ENCODE measurements at regions not wholly inside any gene's neighbourhood (a gene's known extent, or its start where the extent isn't known, plus 50 kb on each side); places are given as distances from the start of the nearest gene placed in this dataset.

DNA sequence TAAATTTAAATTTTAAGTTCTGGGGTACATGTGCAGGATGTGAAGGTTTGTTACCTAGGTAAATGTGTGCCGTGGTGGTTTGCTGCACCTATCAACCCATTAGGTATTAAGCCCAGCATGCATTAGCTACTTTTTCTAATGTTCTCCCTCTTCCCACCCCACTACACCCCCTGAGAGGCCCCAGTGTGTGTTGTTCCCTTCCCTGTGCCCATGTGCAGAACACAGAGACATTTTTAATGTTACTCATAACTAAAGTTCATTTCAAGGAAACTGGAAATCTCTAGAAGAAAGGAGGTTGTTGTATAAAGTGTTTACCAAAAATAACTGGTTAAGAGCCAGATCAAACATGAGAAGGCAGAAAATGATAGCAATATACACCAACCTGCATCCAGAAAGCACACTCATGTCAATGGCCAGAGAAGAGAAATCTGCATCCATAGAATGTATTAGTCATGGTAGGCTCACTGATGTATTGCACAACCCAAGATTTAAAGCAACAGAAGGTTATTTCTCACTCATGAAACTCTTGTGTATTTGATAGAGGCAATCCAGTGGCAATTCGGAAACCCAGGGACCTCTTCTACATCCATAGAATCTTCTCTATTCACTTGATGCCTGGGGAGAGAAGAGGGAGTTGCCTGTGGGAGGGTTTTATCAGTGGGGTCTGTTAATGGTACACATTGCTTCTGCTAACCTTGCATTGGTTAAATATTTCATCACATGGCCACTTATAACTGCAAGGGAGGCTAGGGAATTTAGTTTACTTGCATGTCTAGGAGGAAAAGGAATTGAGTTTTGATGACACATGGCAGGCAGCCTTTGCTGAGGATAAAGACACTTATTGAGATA lies 321.9 kb upstream of the RASGRP1 start:
- no peak for DNase-seq (ENCODE audit: low read depth)

DNA sequence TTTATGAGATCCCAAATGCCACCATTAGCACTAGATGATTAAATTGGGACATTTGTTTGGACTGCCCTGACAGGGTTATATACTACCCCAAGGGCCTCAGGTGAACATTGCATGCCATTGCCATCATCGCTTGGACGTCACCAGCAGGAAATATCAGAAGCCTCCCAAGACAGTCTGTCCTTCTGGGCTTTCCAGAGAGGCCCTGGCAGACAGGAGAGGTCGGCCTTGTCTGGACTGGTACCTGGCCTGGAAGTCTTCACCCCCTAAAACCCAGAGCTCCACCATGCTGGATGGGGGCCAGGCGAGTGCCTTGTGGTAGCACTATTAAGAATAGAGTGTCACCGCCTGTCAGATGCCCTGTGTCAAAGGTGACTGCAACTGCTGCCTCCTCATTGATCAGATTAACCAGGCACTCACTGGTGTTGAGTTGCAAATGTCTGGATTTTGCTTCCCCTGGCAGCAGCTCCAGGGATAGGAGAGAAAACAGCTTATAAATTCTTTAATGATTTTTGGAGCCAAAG lies 324.1 kb upstream of the RASGRP1 start:
- DNase-seq (ENCODE audit: low read depth) = no peak

DNA sequence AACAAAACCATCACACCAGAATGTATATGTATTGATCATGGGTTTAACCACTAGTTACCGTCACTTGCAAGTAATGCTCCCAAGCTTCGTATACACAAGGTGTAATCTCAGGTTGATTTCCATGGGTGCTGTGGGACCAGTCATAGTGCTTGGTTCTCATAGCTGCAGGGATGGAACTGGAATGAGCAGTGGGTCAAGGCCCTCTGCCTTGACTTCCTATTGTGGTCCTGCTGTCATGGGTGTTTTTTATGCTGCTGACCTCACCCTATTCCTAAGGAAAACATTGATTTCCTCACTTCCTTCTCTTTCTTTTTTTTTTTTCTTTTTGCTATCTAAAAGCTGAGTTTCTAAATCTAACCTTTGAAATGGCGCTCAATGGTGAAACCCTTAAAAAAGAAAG lies 325.6 kb upstream of the RASGRP1 start:
- no peak for DNase-seq (ENCODE audit: low read depth)

DNA sequence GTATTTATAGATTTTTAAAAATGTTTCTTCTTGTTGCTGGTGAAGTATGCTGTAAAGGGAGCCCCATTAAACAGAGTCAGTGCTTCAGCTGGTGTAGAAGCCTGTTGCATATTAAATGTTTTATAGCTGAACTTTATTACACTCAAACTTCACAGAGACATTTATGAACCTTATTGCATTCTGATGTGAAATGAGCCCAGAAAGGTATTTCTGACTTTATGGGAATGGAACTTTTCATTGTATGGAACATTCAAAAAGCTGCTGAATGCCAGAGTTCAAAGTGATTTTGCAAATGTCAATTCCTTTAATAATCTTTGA lies 329.3 kb upstream of the RASGRP1 start:
- no peak for DNase-seq (ENCODE audit: low read depth)

DNA sequence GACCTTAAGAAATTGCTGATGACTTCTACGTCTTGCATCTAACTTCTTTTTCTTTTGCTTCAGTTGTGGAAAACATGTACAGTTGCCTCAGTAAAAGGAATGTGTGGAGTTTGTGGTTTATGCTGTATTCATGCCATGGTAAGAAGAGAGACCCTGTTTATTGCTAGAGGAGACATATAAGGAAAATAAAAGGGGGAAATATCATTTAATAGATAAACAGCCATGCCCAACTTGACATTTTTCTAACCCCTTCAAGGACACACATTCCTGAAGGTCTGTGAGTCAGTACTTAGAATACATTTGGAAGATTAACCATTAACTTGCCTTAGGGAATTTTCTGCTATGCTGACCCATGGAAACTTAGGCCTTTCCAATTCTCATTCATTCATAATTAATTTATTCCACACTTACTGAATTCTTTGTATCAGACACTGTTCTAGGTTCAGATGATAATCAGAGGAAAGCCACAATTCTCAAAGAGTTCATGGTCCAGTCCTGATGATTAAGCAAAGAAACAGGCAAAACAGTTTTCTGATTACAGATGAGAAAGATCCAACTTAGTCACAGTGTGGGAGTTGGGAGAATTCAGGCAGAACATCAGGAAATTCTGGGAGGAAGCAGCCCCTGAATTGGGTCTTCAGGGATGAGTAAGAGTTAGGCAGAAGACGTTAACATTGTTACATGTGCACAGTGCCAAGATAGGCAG lies 329.8 kb upstream of the RASGRP1 start:
- no peak for DNase-seq (ENCODE audit: low read depth)

DNA sequence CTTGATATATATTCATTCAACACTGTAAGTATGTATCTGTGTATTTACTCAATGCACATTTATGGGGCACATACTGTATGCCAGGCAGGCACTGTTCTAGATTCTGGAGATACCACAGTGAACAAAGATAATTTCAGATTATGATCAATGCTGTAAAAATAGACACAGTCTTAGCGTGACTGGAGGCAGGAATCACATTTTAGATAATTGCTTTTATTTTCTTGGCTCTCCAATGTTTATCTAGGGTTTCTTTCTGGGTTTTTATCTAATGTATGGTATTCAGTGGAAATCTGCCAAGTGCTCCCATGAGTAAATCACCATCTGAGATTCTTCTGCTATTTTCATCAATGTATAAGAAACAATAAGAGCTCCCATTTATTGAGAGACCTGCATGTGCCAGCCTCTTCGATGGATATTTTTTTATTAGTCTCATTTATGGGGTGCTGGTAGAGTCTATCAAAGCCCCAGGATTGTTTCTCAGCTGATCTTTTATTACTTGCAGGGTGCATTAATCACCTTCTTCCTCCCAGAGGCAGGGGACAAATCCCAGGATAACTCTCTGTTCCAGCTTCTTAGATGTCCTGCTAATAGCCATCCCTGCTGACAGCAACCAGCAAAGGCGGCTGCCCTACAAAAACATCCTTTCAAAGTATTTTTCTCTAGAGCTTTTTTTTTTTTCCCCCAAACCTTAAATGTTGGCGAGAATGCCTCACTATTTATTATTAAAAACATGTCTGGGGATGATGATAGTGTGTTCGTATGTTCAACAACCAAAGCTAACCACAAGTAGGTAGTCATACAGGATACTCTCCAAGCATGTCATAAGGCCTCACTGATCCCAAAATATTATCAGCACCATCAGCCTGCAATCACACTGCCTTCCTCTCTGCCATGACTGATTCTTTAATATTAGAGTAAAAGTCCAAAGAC lies 331.0 kb upstream of the RASGRP1 start:
- DNase-seq (ENCODE audit: low read depth) = no peak

DNA sequence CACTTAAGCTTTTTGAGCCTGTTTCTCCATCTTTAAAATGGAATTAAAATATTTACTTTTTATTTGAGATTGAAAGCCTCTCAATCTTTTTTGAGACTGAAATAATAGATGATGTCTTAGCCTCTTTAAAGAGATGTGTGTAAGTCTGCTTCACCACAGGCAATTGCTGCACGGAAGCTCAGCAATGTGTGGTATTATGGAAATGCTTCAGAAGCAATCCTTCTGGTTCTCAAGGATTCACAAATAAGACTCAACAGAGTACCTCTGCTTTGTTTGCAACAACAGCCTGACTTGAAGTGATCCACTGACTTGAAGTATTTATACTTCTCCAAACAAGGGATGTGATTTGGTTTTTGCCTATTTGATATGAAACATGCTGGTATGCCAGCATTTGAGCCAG lies 332.0 kb upstream of the RASGRP1 start:
- DNase-seq (ENCODE audit: low read depth) = no peak

DNA sequence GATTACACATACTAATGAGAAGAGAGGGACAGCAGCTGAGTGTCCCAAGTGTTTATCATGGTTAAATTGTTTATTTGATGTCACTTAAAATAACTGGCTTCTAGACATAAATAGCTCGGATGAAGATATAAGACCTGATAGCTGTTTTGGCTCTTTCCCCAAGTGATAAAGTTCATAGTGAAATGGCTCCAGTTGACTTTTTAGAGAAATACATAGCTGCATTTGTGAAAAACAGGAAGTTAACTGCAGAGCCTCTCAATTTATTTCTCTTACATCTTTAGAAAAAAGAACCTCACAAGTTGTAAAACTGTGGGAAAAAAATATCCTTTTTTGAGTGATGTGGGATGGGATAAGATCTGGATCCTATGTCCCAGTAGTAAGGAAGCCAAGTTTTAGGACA lies 332.9 kb upstream of the RASGRP1 start:
- DNase-seq (ENCODE audit: low read depth) = no peak

DNA sequence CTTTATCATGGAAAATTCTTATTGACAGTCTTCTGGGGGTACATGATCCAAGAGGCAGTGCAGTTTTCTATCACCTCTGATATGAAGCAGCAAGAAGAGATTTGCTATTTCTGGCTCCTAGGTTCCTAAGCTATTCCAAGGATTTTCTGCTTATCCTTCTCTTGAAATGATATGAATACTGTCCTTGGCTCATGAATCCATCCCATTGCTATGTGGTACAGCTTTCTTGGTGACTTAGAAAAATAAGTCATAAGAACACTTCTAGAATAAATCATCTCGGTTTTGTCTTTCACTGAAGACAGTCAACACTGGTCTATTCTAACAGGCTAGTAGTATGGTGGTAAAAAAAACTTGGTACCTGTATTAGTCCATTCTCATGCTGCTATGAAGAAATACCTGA lies 333.6 kb upstream of the RASGRP1 start:
- no peak for DNase-seq (ENCODE audit: low read depth)

DNA sequence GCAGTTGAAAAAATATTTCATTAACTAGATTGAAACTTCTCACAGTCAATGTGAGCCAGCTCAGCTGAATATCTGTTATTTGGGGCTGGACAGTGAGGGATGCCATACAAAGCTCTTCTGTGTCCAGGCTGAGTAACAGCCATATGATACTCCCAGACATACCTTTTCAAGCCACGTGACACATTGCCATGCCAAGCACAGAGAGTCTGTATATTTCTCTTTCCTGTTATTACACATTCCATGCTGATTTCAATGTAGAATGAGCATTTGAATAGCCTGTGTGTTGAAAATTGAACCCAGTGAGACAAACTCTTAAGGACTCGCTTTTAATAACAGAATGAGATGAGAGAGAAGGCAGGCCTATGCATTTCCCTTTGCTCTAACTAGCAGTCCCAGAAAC lies 334.7 kb upstream of the RASGRP1 start:
- no peak for DNase-seq (ENCODE audit: low read depth)

DNA sequence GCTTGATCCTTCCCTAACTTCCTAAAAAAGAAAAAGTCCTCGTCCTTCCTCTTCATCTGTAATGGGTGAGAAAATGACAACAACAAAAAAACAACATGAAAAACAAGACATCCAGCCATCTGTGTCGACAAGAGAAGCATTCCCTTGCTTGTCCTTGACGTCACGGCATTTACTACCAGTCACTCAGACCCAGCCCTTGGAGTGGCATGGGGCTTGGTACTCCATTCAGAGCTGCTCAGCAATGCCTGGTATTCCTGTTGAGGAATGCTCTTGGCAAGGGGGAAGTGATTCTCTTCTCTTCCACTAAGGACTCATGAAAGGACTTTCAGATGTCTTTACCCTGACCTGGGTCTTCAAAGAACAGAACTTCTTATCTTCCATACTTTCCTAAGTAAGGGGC lies 339.7 kb upstream of the RASGRP1 start:
- no peak for DNase-seq (ENCODE audit: low read depth)

DNA sequence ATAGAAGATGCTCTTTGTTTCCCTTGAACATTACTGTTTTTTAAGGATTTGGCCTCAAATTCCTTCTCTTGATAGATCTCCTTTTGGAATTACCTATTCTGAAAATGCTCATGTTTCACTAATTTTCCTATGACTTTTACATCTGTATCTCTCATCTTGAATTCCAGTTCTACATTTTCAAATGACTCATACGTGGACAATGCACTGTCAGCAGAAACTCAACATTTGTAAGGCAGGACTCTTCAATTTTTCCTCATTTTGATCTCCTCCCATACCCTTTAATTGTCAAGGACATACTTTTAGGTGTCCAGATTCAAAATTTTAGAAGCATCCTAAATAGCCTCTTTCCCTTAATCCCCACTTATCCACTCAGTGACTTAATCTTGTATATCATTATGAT lies 341.0 kb upstream of the RASGRP1 start:
- no peak for DNase-seq (ENCODE audit: low read depth)

DNA sequence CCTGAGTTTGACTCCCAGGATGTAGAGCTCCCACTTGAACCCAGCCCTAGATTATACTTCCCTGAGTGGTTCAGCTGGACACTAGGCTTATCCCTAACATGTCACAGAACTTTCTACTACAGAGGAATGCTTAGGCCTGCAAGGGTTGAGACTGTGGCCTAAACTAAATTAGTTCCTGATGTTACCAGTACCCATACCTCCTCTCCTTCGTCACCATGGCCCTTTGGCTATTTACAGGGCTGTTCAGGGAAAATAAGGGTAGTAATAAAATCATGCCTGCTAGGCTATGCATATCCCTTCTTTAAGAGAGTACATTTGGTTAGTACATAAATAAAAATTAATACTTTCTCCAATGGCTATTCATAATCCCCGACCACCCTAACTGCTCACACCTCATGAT lies 356.4 kb upstream of the RASGRP1 start:
- DNase-seq (ENCODE audit: low read depth) = no peak

DNA sequence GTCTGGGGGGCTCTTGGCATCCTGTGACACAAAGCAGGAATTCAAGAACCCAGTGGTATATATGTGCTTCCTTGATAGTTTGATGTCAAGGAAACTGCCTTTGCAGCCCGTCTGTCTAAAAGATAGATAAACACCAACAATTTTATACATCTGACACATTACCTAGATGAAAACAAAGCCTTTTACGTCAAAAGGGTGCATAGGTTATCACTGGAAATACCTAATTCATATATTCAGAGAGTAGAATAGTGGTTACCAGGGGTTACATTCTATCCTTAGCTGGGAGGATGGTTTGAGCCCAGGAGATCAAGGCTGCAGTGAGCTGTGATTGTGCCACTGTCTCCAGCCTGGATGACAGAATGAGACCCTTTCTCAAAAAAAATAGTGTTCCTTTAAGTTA lies 356.9 kb upstream of the RASGRP1 start:
- no peak for DNase-seq (ENCODE audit: low read depth)

DNA sequence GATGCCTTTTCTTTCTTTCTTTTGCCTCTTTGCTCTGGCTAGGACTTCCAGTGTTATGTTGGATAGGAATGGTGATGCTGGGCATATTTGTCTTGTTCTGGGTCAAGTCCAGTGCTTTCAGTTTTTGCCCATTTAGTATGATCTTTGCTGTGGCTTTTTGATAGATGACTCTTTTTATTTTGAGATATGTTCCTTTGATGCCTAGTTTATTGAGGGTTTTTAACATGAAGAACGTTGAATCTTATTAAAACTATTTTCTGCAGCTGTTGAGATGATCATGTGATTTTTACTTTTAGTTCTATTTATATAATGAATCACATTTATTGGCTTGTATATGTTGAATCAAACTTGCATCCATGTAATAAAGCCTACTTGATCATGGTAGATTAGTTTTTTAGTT lies 363.8 kb upstream of the RASGRP1 start:
- no peak for DNase-seq (ENCODE audit: low read depth)

DNA sequence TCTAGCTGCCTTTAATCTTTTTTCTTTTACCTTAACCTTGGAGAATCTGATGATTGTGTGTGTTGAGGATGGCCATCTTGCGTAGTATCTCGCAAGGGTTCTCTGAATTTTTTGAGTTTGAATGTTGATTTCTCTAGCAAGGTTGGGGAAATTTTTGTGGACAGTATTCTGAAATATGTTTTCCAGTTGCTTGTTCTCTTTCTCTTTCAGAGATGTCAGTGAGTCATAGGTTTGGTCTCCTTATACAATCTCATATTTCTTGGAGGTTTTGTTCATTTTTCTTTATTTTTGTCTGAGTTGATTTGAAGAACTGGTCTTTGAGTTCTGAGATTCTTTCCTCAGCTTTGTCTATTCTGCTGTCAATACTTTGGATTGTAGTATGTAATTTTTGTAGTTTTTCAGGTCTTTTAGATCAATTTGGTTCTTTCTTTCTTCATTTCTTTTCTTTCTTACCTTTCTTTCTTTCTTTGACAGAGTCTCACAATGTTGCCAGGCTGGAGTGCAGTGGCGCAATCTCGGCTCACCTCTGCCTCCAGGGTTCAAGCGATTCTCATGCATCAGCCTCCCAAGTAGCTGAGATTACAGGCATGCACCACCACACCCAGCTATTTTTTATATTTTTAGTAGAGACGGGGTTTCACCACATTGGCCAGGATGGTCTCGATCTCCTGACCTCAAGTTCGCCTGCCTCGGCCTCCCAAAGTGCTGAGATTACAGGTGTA lies 366.4 kb upstream of the RASGRP1 start:
- DNase-seq (ENCODE audit: low read depth) = no peak

DNA sequence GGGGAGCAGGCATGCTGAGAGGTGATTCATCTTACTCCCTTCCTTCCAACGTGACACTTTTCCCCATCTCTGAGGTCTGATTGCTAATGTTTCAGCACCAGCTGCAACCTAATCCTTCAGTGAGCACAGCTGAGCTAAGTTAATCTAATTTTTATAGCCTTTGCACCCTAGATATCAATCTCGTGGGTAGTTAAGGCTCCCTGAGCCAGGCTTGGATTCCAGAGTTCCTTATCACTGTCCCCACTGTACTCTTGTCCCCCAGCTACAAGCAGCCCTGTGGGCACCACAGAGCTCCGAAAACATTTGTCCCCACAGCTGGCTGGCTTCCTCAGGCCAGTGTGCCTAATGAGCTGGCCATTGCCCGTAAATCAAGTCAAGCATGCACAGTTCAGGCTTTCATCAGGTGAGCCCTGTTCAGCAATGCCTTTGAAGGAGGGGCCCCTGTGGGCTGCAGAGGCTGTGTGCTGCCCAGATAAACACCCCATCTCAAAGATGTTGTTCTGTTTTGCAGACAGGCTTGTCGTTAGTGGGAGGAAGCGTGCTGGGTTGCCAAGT lies 376.9 kb upstream of the RASGRP1 start:
- no peak for DNase-seq (ENCODE audit: low read depth)

DNA sequence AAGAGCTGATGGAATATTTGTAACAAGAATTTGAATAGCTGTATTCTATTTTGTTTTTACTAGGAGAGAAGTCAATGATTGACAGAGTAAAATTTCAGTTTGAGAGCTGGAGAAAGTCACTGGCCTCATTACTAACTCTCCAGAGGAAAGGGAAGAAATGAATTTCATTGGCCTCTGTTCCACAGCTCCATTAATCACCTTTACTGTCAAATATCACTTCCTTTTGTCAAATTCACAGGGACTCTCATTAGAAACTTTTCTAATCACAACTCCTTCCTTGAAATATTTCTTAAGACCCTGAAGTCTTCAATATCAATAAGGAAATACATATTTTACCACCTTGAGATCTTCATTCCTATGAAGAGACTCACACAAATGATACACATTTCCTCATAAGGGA lies 379.9 kb upstream of the RASGRP1 start:
- DNase-seq (ENCODE audit: low read depth) = no peak

DNA sequence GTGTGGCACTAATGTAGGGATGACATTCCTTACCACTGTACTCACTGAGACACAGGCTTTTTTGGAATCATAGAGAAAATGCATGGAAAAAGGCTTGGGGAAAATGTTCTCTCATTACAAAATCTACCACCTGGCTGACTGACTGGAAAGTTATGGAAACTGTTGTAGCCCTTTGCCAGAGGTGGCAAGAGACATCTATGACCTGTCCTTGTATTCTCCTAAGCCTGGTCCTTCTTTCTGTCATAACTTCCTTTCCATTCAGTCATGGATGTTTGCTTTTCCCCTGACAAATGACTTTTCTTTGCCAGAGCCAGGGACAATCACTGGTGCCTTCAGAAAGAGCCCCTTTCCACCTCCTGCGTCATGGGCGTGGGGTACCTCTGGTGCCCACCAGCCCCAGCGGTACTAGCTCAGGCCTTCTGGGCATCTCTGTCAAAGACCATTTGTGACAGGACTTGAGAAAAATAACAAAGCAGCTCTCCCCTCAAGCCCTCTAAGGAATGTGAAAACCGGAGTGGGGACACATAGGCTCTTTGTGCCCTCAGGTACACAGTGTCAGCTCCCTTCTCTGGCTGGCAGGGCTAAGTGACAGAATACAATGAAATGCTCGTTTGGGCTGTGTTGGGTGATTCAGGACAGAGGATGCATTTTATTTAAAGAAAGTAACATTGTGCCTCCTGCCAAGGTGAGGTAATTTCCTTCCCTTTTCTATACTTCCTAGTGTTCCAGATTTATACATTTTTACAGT lies 381.1 kb upstream of the RASGRP1 start:
- no peak for DNase-seq (ENCODE audit: low read depth)

DNA sequence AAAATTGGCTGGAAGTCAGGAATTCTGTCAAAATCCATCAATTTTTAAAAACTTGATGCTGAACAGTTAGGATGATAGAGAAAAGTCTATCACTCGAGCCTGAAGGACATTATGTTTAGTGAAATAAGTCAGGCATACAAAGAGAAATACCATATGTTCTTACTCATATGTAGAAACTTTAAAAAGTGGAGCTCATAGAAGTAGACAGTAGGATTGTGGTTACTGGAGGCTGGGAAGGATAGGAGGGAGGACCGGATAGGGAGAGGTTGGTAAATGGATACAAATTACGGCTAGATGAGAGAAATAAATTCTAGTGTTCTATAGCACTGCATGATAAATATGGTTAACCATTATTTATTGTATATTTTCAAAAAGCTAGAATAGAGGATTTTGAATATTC lies 389.5 kb upstream of the RASGRP1 start:
- DNase-seq (ENCODE audit: low read depth) = no peak

DNA sequence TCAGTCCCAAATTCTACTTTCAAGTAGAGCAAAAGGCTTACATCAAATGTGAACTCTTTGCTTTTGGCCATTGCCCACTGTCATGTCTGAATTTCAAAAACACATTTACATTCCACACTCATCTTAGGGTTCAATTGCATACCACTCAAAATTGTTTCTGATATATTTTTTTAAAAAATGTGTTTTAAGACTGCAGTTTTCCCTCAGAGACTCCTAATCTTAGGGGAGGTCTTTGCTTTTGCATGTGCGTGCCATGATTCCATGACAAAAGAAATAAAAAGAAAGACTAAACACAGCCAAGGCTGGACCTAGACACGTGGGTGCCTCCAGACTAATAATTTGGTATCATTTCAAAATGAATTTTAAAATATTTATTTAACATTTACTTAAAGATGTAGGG lies 396.8 kb upstream of the RASGRP1 start:
- DNase-seq (ENCODE audit: low read depth) = no peak
